Caco-2 (cell line): ENCODE measurements at regions not wholly inside any gene's neighbourhood (a gene's known extent, or its start where the extent isn't known, plus 50 kb on each side); places are given as distances from the start of the nearest gene placed in this dataset.

Experiments
- BruUV-seq: library from RNA; stranded (reverse); fragments of 400-500 nt; replicated peaks from 2 replicates; lab custom pipeline; 2021; lab: Mats Ljungman, UMichigan
- CTCF ChIA-PET: fragments of 300-600 bp; sonication (Branson Sonifier 250); formaldehyde crosslinking; loops from one replicate; lab custom pipeline; 2022; ENCODE audit warnings: antibody characterized with exemption; lab: Charles Lee
- POLR2A ChIA-PET: fragments of 300-600 bp; sonication (Branson Sonifier 250); formaldehyde crosslinking; loops from one replicate; lab custom pipeline; 2022; ENCODE audit warnings: antibody characterized with exemption; lab: Charles Lee
- DNase-seq, 2 experiments: peaks; one replicate each; pipeline versions ENCODE4 v3.0.0 to v3.0.0-alpha.2; 2020 to 2022
- H3K27me3 ChIP-seq: replicated peaks from 2 replicates; pipeline ENCODE4 v1.6.0; 2011; ENCODE audit warnings: low read length; ENCODE audit not compliant: control insufficient read depth, insufficient read depth
- H3K36me3 ChIP-seq: 2 replicates; pipeline ENCODE4 v1.5.1; 2011; ENCODE audit warnings: low read length; ENCODE audit not compliant: control insufficient read depth, insufficient read depth
- H3K4me1 ChIP-seq: fragments of 250-450 bp; sonication (Bioruptor Pico); 2 replicates; pipeline ENCODE4 v1.5.1; 2020; ENCODE audit warnings: mild to moderate bottlenecking
- H3K4me3 ChIP-seq: 2 replicates; pipeline ENCODE4 v1.5.1; 2011; ENCODE audit warnings: low read depth, mild to moderate bottlenecking, control low read depth, low read length
- H3K9me3 ChIP-seq: fragments of 250-450 bp; sonication (Bioruptor Pico); 2 replicates; pipeline ENCODE4 v1.5.1; 2020; ENCODE audit warnings: mild to moderate bottlenecking, moderate library complexity
- H3K27ac Mint-ChIP-seq: one replicate; pipeline ENCODE4 v1.8.0; 2022; ENCODE audit warnings: mixed read lengths; ENCODE audit not compliant: unreplicated experiment
- H3K27me3 Mint-ChIP-seq: one replicate; pipeline ENCODE4 v1.8.0; 2022; ENCODE audit warnings: mixed read lengths; ENCODE audit not compliant: insufficient read depth, unreplicated experiment
- H3K36me3 Mint-ChIP-seq: one replicate; pipeline ENCODE4 v1.8.0; 2022; ENCODE audit warnings: mild to moderate bottlenecking, mixed read lengths; ENCODE audit not compliant: insufficient read depth, unreplicated experiment
- H3K4me1 Mint-ChIP-seq: one replicate; pipeline ENCODE4 v1.8.0; 2022; ENCODE audit warnings: low read depth, mixed read lengths; ENCODE audit not compliant: unreplicated experiment
- H3K4me3 Mint-ChIP-seq: one replicate; pipeline ENCODE4 v1.8.0; 2022; ENCODE audit warnings: mild to moderate bottlenecking, moderate library complexity, mixed read lengths; ENCODE audit not compliant: unreplicated experiment
- H3K9me3 Mint-ChIP-seq: one replicate; pipeline ENCODE4 v1.8.0; 2022; ENCODE audit warnings: mixed read lengths; ENCODE audit not compliant: unreplicated experiment
- intact Hi-C: fragments of 100-400 bp; cut with micrococcal nuclease; formaldehyde crosslinking; loops from one replicate; pipeline ENCODE4 v1.10.0; 2022; ENCODE audit not compliant: unreplicated experiment
- TF ChIP-seq, protein P1 (sequence below), 2 experiments: fragments of 200-600 bp in 1 of 2; IDR thresholded peaks; 1 replicate in 1 of 2; 2 replicates in 1 of 2; pipeline versions ENCODE4 v1.5.1 to v1.8.0; 2011 to 2022; ENCODE audit warnings: antibody characterized with exemption in 1 of 2, control low read depth in 1 of 2, inconsistent platforms in 1 of 2, low read depth in 1 of 2, low read length in 1 of 2, mild to moderate bottlenecking in 1 of 2, moderate library complexity in 1 of 2; ENCODE audit not compliant: insufficient read depth in 1 of 2, severe bottlenecking in 1 of 2, unreplicated experiment in 1 of 2

DNA sequence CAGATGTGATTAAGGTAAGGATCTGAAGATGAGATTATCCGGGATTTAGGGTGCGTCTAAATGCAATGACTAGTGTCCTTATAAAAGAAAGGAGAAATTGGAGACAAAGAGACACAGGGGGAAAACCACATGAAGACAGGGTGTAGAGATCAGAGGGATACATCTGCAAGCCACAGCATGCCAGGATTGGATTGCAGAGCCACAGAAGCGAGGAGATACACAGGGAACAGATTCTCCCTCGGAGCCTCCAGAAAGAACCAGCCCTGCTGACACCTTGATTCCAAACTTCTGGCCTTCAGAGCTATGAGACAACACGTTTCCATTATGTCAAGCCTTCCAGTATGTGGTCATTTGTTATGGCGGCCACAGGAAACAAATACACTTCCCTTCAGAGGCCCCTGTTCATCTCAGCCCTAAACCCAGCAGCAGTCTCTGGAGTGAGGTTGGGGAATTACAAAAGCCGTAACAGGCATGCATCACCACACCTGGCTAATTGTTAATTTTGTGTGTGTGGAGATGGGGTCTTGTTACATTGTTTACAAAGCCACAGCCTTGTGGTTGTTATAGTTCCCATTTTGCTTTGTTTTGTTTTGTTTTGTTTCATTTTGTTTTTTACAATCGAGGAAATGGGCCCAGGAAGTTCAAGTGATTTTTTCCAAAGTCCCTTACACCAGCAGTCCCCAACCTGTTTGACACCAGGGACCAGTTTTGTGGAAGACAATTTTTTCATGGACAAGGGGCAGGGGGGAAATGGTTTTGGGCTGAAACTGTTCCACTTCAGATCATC is 51.6 kb upstream of the LYRM9 start:
- H3K4me1 Mint-ChIP-seq: peaks cover 6% of the 10 kb centered on the region
- Histone ChIP-seq H3K36me3 (no peaks in the 10 kb centered on the region), H3K4me1 (peaks cover 8% of the 10 kb centered on the region), H3K9me3 (no peaks in the 10 kb centered on the region), H3K4me3 (no peak overlapping the region), H3K27me3 (no peaks in the 10 kb centered on the region)
- no peaks in the 10 kb centered on the region for H3K9me3 Mint-ChIP-seq
- no peak overlapping the region for H3K4me3 Mint-ChIP-seq
- ChIA-PET CTCF (interaction anchor here (0.7 kb wide), 1 partner anchor 310 kb away, joined by 5 read pairs; no protein-coding TSS in a partner anchor), POLR2A (no interaction called here)
- no peak overlapping the region for H3K27ac Mint-ChIP-seq
- BruUV-seq: no TSS peak
- H3K36me3 Mint-ChIP-seq: no peaks in the 10 kb centered on the region
- TF ChIP-seq, protein P1, sequence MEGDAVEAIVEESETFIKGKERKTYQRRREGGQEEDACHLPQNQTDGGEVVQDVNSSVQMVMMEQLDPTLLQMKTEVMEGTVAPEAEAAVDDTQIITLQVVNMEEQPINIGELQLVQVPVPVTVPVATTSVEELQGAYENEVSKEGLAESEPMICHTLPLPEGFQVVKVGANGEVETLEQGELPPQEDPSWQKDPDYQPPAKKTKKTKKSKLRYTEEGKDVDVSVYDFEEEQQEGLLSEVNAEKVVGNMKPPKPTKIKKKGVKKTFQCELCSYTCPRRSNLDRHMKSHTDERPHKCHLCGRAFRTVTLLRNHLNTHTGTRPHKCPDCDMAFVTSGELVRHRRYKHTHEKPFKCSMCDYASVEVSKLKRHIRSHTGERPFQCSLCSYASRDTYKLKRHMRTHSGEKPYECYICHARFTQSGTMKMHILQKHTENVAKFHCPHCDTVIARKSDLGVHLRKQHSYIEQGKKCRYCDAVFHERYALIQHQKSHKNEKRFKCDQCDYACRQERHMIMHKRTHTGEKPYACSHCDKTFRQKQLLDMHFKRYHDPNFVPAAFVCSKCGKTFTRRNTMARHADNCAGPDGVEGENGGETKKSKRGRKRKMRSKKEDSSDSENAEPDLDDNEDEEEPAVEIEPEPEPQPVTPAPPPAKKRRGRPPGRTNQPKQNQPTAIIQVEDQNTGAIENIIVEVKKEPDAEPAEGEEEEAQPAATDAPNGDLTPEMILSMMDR (IDR thresholded peaks at IDR 0.05; ENCODE audit: insufficient read depth in 1 of 2, low read depth in 1 of 2, low read length in 1 of 2, severe bottlenecking in 1 of 2, unreplicated experiment in 1 of 2): no peak
- H3K27me3 Mint-ChIP-seq: no peaks in the 10 kb centered on the region
- DNase-seq: no peak
- intact Hi-C loops: no loop called here

DNA sequence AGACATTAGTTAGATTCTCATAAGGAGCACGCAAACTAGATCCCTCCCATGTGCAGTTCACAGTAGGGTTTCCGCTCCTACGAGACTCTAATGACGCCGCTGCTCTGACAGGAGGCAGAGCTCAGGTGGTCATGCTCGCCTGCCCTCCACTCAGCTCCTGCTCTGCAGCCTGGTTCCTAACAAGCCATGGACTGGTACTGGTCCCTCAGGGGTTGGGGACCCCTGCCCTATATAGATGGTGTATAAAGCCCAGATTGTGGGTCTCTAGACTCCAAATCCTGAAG is 52.1 kb upstream of the LYRM9 start:
- Mint-ChIP-seq H3K36me3 (no peaks in the 10 kb centered on the region), H3K27me3 (no peaks in the 10 kb centered on the region), H3K4me1 (peaks cover 4% of the 10 kb centered on the region), H3K27ac (no peak overlapping the region), H3K9me3 (no peaks in the 10 kb centered on the region), H3K4me3 (no peak overlapping the region)
- no TSS peak for BruUV-seq
- ChIA-PET POLR2A (no interaction called here), CTCF (no interaction called here)
- intact Hi-C loops: no loop called here
- DNase-seq: no peak
- Histone ChIP-seq H3K9me3 (no peaks in the 10 kb centered on the region), H3K4me1 (peaks cover 11% of the 10 kb centered on the region), H3K4me3 (no peak overlapping the region), H3K27me3 (no peaks in the 10 kb centered on the region), H3K36me3 (no peaks in the 10 kb centered on the region)
- TF ChIP-seq, protein P1 (IDR thresholded peaks at IDR 0.05; ENCODE audit: insufficient read depth in 1 of 2, low read depth in 1 of 2, low read length in 1 of 2, severe bottlenecking in 1 of 2, unreplicated experiment in 1 of 2): no peak

DNA sequence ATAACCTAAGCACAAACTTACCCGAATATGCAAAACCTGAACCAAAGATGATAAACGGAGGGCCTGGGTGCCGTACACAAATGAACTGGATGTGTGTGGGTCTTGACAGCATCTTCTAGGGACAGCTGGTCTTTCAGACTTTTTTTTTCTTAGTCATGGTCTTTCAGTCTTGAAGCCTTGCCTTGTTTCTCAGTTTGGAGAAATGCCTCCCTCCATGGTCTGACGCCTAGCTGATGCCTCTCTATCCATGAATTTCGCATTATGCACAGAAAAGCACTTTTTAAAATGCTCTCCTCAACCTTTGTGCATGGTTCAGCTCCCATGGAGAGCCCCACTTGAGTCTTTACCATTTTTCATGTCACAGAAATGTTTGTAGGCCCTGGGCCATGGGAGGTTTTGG is 52.8 kb upstream of the LYRM9 start:
- ChIA-PET POLR2A (no interaction called here), CTCF (no interaction called here)
- Mint-ChIP-seq H3K9me3 (no peaks in the 10 kb centered on the region), H3K4me1 (peaks cover 7% of the 10 kb centered on the region), H3K4me3 (no peak overlapping the region), H3K27ac (no peak overlapping the region), H3K36me3 (no peaks in the 10 kb centered on the region), H3K27me3 (no peaks in the 10 kb centered on the region)
- H3K4me1 ChIP-seq: peaks cover 13% of the 10 kb centered on the region
- intact Hi-C loops: loop anchor here (2.0 kb wide), 1 partner anchor 63 kb away; no protein-coding TSS in a partner anchor
- BruUV-seq: no TSS peak
- H3K4me3 ChIP-seq: no peak overlapping the region
- H3K9me3 ChIP-seq: no peaks in the 10 kb centered on the region
- TF ChIP-seq, protein P1 (IDR thresholded peaks at IDR 0.05; ENCODE audit: insufficient read depth in 1 of 2, low read depth in 1 of 2, low read length in 1 of 2, severe bottlenecking in 1 of 2, unreplicated experiment in 1 of 2): no peak
- DNase-seq: no peak
- no peaks in the 10 kb centered on the region for H3K27me3 ChIP-seq
- H3K36me3 ChIP-seq: no peaks in the 10 kb centered on the region
